ENCODE measurements at regions not wholly inside any gene's neighbourhood (a gene's known extent, or its start where the extent isn't known, plus 50 kb on each side); places are given as distances from the start of the nearest gene placed in this dataset.

DNA sequence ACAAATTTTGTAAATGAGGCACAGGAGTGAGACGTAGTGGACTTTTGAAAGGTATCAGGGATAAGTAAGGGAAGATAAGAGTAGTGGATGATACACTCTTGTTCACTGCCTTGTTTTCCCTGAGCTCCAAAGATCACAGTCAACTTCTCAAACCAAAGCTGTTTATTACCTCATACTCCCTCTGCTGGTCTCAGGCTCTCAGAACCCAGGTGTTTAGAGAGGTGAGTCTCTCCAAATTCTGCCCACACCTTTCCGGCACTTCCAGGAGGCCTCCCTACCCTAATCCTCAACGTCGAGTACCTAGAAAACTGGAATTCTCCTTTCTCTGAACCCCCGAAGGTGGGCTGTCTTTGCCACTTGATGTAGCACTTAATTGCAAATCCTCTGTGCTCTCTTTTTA lies 621.1 kb downstream of the BCL11A start:
- H3K4me3 ChIP-seq (ENCODE audit: low read depth, low read length): no peak overlapping the region
- no peaks in the 10 kb centered on the region for H3K36me3 ChIP-seq (ENCODE audit: control insufficient read depth, insufficient read depth, low read length)
- no peaks in the 10 kb centered on the region for H3K27me3 ChIP-seq (ENCODE audit: control insufficient read depth, insufficient read depth, low read length)
- DNase-seq (ENCODE audit: low read depth): no peak
- TF ChIP-seq, protein P1, sequence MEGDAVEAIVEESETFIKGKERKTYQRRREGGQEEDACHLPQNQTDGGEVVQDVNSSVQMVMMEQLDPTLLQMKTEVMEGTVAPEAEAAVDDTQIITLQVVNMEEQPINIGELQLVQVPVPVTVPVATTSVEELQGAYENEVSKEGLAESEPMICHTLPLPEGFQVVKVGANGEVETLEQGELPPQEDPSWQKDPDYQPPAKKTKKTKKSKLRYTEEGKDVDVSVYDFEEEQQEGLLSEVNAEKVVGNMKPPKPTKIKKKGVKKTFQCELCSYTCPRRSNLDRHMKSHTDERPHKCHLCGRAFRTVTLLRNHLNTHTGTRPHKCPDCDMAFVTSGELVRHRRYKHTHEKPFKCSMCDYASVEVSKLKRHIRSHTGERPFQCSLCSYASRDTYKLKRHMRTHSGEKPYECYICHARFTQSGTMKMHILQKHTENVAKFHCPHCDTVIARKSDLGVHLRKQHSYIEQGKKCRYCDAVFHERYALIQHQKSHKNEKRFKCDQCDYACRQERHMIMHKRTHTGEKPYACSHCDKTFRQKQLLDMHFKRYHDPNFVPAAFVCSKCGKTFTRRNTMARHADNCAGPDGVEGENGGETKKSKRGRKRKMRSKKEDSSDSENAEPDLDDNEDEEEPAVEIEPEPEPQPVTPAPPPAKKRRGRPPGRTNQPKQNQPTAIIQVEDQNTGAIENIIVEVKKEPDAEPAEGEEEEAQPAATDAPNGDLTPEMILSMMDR (IDR thresholded peaks at IDR 0.05; ENCODE audit: insufficient read depth, low read length, poor library complexity, severe bottlenecking): no peak

GRCh38 chr2:59930430-59930829 lies 623.0 kb downstream of the BCL11A start:
- TF ChIP-seq, protein P1 (IDR thresholded peaks at IDR 0.05; ENCODE audit: insufficient read depth, low read length, poor library complexity, severe bottlenecking): no peak
- no peaks in the 10 kb centered on the region for H3K36me3 ChIP-seq (ENCODE audit: control insufficient read depth, insufficient read depth, low read length)
- H3K27me3 ChIP-seq (ENCODE audit: control insufficient read depth, insufficient read depth, low read length): no peaks in the 10 kb centered on the region
- no peak overlapping the region for H3K4me3 ChIP-seq (ENCODE audit: low read depth, low read length)
- no peak for DNase-seq (ENCODE audit: low read depth)

DNA sequence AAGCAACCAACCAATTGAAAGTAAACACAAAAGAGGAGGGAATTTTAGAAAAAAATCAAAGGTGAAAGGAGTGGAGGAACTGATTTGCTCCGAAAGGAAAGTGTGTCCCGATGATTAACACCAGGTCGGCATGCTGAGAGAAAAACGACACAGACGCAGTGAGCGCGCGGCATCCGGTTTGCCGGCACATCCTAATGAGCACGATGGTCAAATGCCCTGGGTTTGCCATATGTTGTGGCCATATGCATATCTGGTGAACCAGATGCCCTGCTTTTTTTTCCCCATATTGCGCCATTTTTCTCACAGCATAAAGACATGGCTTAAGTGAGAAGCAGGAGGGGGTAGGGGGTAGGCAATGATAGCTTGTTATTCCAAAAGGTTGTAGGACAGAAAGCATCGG lies 626.7 kb downstream of the BCL11A start:
- DNase-seq (ENCODE audit: low read depth): no peak
- Histone ChIP-seq H3K27me3 (ENCODE audit: control insufficient read depth, insufficient read depth, low read length) (no peaks in the 10 kb centered on the region), H3K4me3 (ENCODE audit: low read depth, low read length) (no peak overlapping the region), H3K36me3 (ENCODE audit: control insufficient read depth, insufficient read depth, low read length) (no peaks in the 10 kb centered on the region)
- TF ChIP-seq, protein P1 (IDR thresholded peaks at IDR 0.05; ENCODE audit: insufficient read depth, low read length, poor library complexity, severe bottlenecking): no peak

DNA sequence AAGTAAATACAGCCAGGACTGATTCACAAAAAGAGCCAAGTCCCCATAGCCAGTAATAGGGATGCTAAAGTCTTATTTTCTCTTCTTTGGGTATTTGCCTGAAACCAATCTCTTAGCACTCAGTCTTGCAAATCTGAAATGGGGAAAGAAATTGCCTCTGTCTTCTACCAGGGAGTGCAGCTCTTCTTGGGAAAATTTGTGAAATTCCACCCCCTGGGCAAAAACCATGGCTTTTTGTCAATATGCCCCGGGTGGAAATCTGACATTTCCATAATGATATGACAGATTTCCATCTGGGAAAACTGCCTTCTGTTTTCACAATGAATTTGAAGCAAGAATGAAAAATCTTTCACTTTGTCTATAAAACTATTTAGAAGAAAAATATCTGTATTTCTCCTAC lies 628.1 kb downstream of the BCL11A start:
- Histone ChIP-seq H3K36me3 (ENCODE audit: control insufficient read depth, insufficient read depth, low read length) (no peaks in the 10 kb centered on the region), H3K4me3 (ENCODE audit: low read depth, low read length) (no peak overlapping the region), H3K27me3 (ENCODE audit: control insufficient read depth, insufficient read depth, low read length) (no peaks in the 10 kb centered on the region)
- DNase-seq (ENCODE audit: low read depth): no peak
- TF ChIP-seq, protein P1 (IDR thresholded peaks at IDR 0.05; ENCODE audit: insufficient read depth, low read length, poor library complexity, severe bottlenecking): no peak

DNA sequence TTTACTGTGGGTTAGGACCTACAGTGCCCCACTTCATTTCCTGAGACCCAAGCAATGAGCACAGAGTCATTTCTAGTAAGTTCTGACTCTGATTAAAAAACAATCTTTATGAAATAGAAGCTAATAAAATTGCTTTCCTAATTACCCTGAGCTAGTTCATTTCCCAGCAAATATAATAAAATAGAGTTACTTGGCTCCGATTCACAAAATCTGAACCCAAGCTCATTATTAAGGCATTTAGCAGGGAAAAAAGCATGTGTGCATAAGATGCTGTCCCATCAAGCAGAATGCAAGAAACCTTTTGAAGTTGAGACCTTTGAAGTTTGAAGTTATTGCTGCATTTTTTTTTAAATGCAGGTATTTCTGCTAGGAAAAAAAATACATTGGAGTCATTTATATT lies 629.1 kb downstream of the BCL11A start:
- Histone ChIP-seq H3K27me3 (ENCODE audit: control insufficient read depth, insufficient read depth, low read length) (no peaks in the 10 kb centered on the region), H3K36me3 (ENCODE audit: control insufficient read depth, insufficient read depth, low read length) (no peaks in the 10 kb centered on the region), H3K4me3 (ENCODE audit: low read depth, low read length) (no peak overlapping the region)
- no peak for DNase-seq (ENCODE audit: low read depth)
- TF ChIP-seq, protein P1 (IDR thresholded peaks at IDR 0.05; ENCODE audit: insufficient read depth, low read length, poor library complexity, severe bottlenecking): no peak

- DNase-seq (ENCODE audit: low read depth): no peak
These were observed 631.0 kb downstream of the BCL11A start for GRCh38 chr2:59922450-59922849.

More at GRCh38 chr2:59922450-59922849, 631.0 kb downstream of the BCL11A start:
- TF ChIP-seq, protein P1 (IDR thresholded peaks at IDR 0.05; ENCODE audit: insufficient read depth, low read length, poor library complexity, severe bottlenecking): no peak
- Histone ChIP-seq H3K4me3 (ENCODE audit: low read depth, low read length) (no peak overlapping the region), H3K36me3 (ENCODE audit: control insufficient read depth, insufficient read depth, low read length) (no peaks in the 10 kb centered on the region), H3K27me3 (ENCODE audit: control insufficient read depth, insufficient read depth, low read length) (no peaks in the 10 kb centered on the region)

All from kidney epithelial cell (primary cell).